HS-27A (cell line): ENCODE measurements at regions not wholly inside any gene's neighbourhood (a gene's known extent, or its start where the extent isn't known, plus 50 kb on each side); places are given as distances from the start of the nearest gene placed in this dataset.

Experiments used
- DNase-seq: peaks from one replicate; pipeline ENCODE4 v3.0.0-alpha.2; 2012; ENCODE audit warnings: low read depth, missing footprints

- DNase-seq: no peak
These were observed 123.9 kb upstream of the ADAMTSL1 start for GRCh38 chr9:18350036-18350435.

GRCh38 chr9:18350995-18351595 lies 122.9 kb upstream of the ADAMTSL1 start:
- DNase-seq: no peak

- DNase-seq: no peak
These were observed 121.2 kb upstream of the ADAMTSL1 start for GRCh38 chr9:18352711-18353110.

GRCh38 chr9:18353473-18353872 lies 120.5 kb upstream of the ADAMTSL1 start:
- DNase-seq: no peak

DNA sequence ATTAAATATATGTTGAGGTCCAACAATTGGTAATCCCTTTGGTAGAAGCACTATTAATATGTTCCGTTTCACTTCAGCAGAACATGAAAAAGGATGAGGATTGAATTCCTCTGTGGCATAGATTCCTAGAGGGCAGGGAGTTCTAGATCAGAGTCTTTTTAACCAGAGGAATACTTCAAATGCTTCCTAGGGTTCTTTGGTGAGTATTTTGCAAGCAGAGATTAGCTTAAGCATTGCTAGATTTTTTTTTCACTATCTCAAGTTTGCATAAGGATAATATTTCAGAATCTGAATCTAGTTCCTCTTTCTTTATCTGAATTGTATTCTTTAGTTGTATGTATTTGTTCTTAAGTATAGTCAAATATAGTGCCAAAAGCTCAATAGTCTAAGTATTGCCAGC lies 116.6 kb upstream of the ADAMTSL1 start:
- DNase-seq: no peak

- no peak for DNase-seq
These were observed 115.6 kb upstream of the ADAMTSL1 start for GRCh38 chr9:18358325-18358724.

- DNase-seq: no peak
These were observed 114.6 kb upstream of the ADAMTSL1 start for GRCh38 chr9:18359335-18359734.

- no peak for DNase-seq
These were observed 113.9 kb upstream of the ADAMTSL1 start for GRCh38 chr9:18360005-18360404.

DNA sequence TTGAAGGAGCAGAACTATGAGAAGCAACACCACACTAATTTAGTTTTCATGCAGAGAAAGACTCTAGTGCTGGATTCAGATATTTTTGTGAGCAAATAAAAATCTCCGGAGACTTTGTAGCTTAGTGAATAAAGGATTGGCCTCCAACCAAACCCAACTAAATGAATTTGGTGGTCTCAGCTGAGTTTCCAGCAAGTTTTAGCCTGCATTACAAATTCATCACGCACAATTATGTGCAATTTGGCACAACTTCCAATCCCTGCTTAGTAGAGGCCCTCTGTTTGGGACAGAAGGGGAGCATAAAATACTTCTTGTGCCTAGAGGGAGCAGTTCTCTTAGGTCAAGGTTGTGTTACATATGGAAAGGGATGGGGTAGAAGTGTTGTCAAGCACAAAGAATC lies 112.3 kb upstream of the ADAMTSL1 start:
- DNase-seq: no peak

GRCh38 chr9:18362166-18362565 lies 111.8 kb upstream of the ADAMTSL1 start:
- DNase-seq: no peak

DNA sequence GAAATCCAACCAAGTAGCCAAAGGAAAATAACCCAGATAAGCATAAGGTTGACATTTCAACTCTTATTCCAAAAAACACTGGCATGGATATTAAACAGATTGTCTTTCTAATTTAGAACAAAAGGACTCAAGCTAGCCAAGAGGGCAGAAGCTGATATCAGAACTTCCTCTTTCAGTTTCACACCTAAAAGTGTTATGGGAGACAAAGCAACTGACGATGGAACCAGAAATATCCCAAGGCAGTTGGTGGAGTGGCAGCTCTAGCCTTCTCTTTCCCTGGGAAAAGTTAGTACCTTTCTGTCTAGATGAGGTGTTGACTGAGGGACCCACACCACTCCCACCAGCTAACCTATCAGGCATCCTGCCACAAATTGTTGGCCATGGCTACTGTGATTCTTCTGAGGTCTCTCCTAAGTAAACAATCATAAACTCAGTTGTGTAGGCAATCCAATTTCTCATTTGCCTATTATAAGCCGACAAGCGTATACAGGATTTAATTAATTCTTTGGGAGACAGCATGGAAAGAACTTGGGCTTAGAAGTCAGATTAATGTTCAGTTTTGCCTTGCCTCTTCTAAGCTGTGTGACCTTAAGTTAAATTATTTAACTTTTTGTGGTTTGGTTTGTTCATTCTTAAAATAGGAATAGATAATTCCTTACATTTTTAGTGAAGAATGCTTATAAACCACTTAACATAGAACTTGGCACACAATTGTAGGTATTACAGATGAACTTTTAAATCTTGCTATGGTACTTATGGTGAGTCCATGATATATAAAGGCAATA lies 110.9 kb upstream of the ADAMTSL1 start:
- no peak for DNase-seq

- no peak for DNase-seq
These were observed 108.3 kb upstream of the ADAMTSL1 start for GRCh38 chr9:18365651-18366050.

- no peak for DNase-seq
These were observed 107.8 kb upstream of the ADAMTSL1 start for GRCh38 chr9:18366184-18366583.

- no peak for DNase-seq
These were observed 105.7 kb upstream of the ADAMTSL1 start for GRCh38 chr9:18368206-18368605.

- no peak for DNase-seq
These were observed 102.8 kb upstream of the ADAMTSL1 start for GRCh38 chr9:18371141-18371540.

DNA sequence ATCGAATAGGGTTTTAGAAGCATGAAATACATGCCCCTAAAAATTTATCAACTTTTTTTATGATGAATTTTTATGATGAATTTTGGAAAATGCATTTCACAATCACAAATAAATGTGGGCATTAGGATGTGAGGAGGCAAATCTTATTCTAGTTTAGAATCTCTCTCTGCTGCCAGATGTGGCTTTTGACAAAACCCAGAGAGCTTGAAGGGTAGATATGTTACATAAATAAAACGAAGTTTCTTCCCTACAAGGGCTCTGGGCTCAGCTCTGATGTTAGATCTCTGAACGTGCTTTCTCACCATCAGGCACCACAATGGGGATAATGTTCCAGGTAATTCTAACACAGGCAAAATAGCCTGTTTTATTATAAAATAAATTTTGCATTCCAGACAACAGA lies 102.3 kb upstream of the ADAMTSL1 start:
- DNase-seq: no peak

GRCh38 chr9:18379073-18379811 lies 94.7 kb upstream of the ADAMTSL1 start:
- peak; percentile 47 for DNase-seq

DNA sequence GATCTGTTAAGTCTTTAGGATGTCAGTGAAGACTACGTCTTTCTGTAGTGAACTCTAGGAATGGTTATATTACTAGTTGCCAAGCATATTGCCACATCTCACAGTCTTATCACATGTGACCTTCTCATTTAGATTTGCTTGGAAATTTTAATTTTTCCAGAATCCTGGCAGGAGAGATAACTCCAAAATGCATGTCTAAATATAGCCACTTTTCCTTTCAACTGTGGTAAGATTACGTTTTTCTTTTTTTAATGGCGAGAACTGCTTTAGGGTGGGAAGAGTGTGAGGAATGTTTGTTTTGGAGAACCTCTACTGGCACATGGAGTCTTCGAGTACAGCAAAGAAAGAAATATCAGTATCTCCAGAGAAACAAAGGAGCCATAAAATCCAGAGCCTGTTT lies 91.7 kb upstream of the ADAMTSL1 start:
- DNase-seq: no peak

- DNase-seq: no peak
These were observed 89.9 kb upstream of the ADAMTSL1 start for GRCh38 chr9:18384066-18384465.

GRCh38 chr9:18385696-18386490 lies 88.1 kb upstream of the ADAMTSL1 start:
- no peak for DNase-seq

DNA sequence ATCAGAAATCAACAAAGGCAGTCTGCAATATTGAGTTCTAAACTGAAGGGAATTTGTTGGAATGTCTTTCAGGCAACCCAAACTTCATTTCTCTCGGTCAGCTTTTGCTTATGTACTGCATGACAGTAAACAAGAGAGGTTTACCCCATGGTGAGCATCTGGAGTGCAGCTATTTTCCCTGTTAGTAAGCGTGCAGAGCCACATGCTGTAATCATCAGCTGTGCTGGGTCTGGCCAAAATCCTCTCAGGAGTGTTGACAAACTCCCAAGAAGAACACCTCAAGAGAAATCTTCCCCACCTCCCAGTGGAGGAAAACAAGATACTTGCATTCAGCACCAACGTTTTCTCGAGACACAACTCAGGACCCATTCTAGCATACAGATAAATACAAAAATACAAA lies 83.6 kb upstream of the ADAMTSL1 start:
- DNase-seq: no peak
